ENCODE measurements at regions not wholly inside any gene's neighbourhood (a gene's known extent, or its start where the extent isn't known, plus 50 kb on each side); places are given as distances from the start of the nearest gene placed in this dataset.
"Not testable (repeated sequence)": the region's sequence is repeated elsewhere in the genome, so short reads cannot be mapped to it uniquely, and the experiment has no call there.

GRCh38 chr7:65508581-65509367, 135.1 kb downstream of the ZNF92 start:
- TF ChIP-seq POLR2A (IDR thresholded peaks at IDR 0.05; ENCODE audit: low read length); GATA1 (IDR thresholded peaks at IDR 0.05; ENCODE audit: low read depth, low read length): not testable (repeated sequence)
